GM23338 (cell line): ENCODE measurements at regions not wholly inside any gene's neighbourhood (a gene's known extent, or its start where the extent isn't known, plus 50 kb on each side); places are given as distances from the start of the nearest gene placed in this dataset.

Source experiments
- ATAC-seq: fragments of 200-7000 bp; cut with Tn5 transposase; 3 replicates; pipeline ENCODE4 v1.9.1; 2020
- DNase-seq: peaks from one replicate; pipeline ENCODE4 v3.0.0-alpha.2; 2015; ENCODE audit warnings: low spot score
- H2AFZ ChIP-seq: fragments of 200-600 bp; sonication (generic); 2 replicates; pipeline ENCODE4 v1.8.0; 2016; ENCODE audit warnings: antibody characterized with exemption, mild to moderate bottlenecking, moderate library complexity
- H3F3A ChIP-seq: fragments of 200-600 bp; sonication (generic); replicated peaks from 2 replicates; pipeline ENCODE4 v1.8.0; 2017; ENCODE audit warnings: antibody characterized with exemption, mixed run types, low read depth
- H3K27ac ChIP-seq: fragments of 200-600 bp; sonication (generic); 2 replicates; pipeline ENCODE4 v1.6.1; 2016; ENCODE audit warnings: low read depth
- H3K27me3 ChIP-seq: fragments of 200-600 bp; sonication (generic); 2 replicates; pipeline ENCODE4 v1.8.0; 2016; ENCODE audit warnings: mild to moderate bottlenecking, mixed run types, moderate library complexity; ENCODE audit not compliant: insufficient read depth
- H3K36me3 ChIP-seq: fragments of 200-600 bp; sonication (generic); 2 replicates; pipeline ENCODE4 v1.8.0; 2016; ENCODE audit warnings: mild to moderate bottlenecking; ENCODE audit not compliant: insufficient read depth
- H3K4me1 ChIP-seq: fragments of 200-600 bp; sonication (generic); 2 replicates; pipeline ENCODE4 v1.8.0; 2016; ENCODE audit warnings: mild to moderate bottlenecking, moderate library complexity; ENCODE audit not compliant: insufficient read depth
- H3K4me2 ChIP-seq: fragments of 200-600 bp; sonication (generic); 2 replicates; pipeline ENCODE4 v1.7.1; 2017; ENCODE audit warnings: mixed run types
- H3K4me3 ChIP-seq: fragments of 200-600 bp; sonication (generic); 2 replicates; pipeline ENCODE4 v1.6.1; 2016; ENCODE audit warnings: mixed run types
- H3K79me2 ChIP-seq: fragments of 200-600 bp; sonication (generic); replicated peaks from 2 replicates; pipeline ENCODE4 v1.8.0; 2017; ENCODE audit warnings: mild to moderate bottlenecking; ENCODE audit not compliant: insufficient read depth
- H3K9me2 ChIP-seq: fragments of 200-600 bp; sonication (generic); 2 replicates; pipeline ENCODE4 v1.8.0; 2017; ENCODE audit not compliant: insufficient read depth
- H4K20me1 ChIP-seq: fragments of 200-600 bp; sonication (generic); replicated peaks from 2 replicates; pipeline ENCODE4 v1.8.0; 2017; ENCODE audit warnings: mild to moderate bottlenecking; ENCODE audit not compliant: insufficient read depth
- H3K27ac Mint-ChIP-seq: 2 replicates; pipeline ENCODE4 v1.8.0; 2020; ENCODE audit warnings: inconsistent platforms, mild to moderate bottlenecking, moderate library complexity, mixed read lengths
- H3K27me3 Mint-ChIP-seq: 3 replicates; pipeline ENCODE4 v1.8.0; 2022; ENCODE audit warnings: low read depth, mild to moderate bottlenecking, moderate library complexity, mixed read lengths, inconsistent platforms; ENCODE audit not compliant: insufficient read depth, poor library complexity
- H3K36me3 Mint-ChIP-seq: 3 replicates; pipeline ENCODE4 v1.8.0; 2021; ENCODE audit warnings: low read depth, mild to moderate bottlenecking, inconsistent platforms, moderate library complexity, mixed read lengths
- H3K4me1 Mint-ChIP-seq: 3 replicates; pipeline ENCODE4 v1.8.0; 2020; ENCODE audit warnings: mild to moderate bottlenecking, inconsistent platforms, mixed read lengths
- H3K4me3 Mint-ChIP-seq: 3 replicates; pipeline ENCODE4 v1.8.0; 2021; ENCODE audit warnings: moderate library complexity, mild to moderate bottlenecking, inconsistent platforms, mixed read lengths
- H3K9me3 Mint-ChIP-seq: 3 replicates; pipeline ENCODE4 v1.8.0; 2020; ENCODE audit warnings: moderate library complexity, mild to moderate bottlenecking, inconsistent platforms, mixed read lengths
- CREB1 ChIP-seq: fragments of 250-450 bp; sonication (Bioruptor Pico); IDR thresholded peaks from 2 replicates; pipeline ENCODE4 v1.5.0; 2020; ENCODE audit warnings: low read depth, mild to moderate bottlenecking, moderate library complexity
- CTCF ChIP-seq, 2 experiments: fragments of 200-600 bp in 1 of 2; sonication (generic) in 1 of 2; conservative IDR thresholded peaks; 2 replicates each; pipeline versions ENCODE4 v1.5.1 to v1.6.1; 2016 to 2017; ENCODE audit warnings: antibody characterized with exemption in 2 of 2, low read depth in 2 of 2, mild to moderate bottlenecking in 2 of 2, moderate library complexity in 1 of 2
- ETS1 ChIP-seq: IDR thresholded peaks from 2 replicates; pipeline ENCODE4 v1.6.1; 2016; ENCODE audit warnings: antibody characterized with exemption
- EZH2 ChIP-seq: fragments of 200-600 bp; sonication (generic); IDR thresholded peaks from one replicate; pipeline ENCODE4 v1.8.0; 2017; ENCODE audit warnings: antibody characterized with exemption, mild to moderate bottlenecking, low read depth; ENCODE audit not compliant: unreplicated experiment
- EZH2phosphoT487 ChIP-seq: fragments of 200-600 bp; sonication (generic); IDR thresholded peaks from one replicate; pipeline ENCODE4 v1.8.1; 2018; ENCODE audit warnings: antibody characterized with exemption; ENCODE audit not compliant: unreplicated experiment
- JUNB ChIP-seq: IDR thresholded peaks from one replicate; pipeline ENCODE4 v1.6.1; 2016; ENCODE audit warnings: antibody characterized with exemption; ENCODE audit not compliant: unreplicated experiment
- NANOG ChIP-seq: IDR thresholded peaks from 2 replicates; pipeline ENCODE4 v1.6.1; 2016; ENCODE audit warnings: antibody characterized with exemption, borderline replicate concordance
- POLR2AphosphoS5 ChIP-seq: IDR thresholded peaks from 2 replicates; pipeline ENCODE4 v1.6.1; 2016; ENCODE audit warnings: antibody characterized with exemption, low read depth
- REST ChIP-seq: IDR thresholded peaks from one replicate; pipeline ENCODE4 v1.6.1; 2018; ENCODE audit warnings: antibody characterized with exemption; ENCODE audit not compliant: unreplicated experiment
- STAT1 ChIP-seq: IDR thresholded peaks from one replicate; pipeline ENCODE4 v1.6.1; 2016; ENCODE audit warnings: antibody characterized with exemption; ENCODE audit not compliant: unreplicated experiment
- ZNF114 ChIP-seq: fragments of 250-450 bp; sonication (Bioruptor Pico); IDR thresholded peaks from 2 replicates; pipeline ENCODE4 v1.5.0; 2020; ENCODE audit warnings: mild to moderate bottlenecking, moderate library complexity
- ZNF331 ChIP-seq: fragments of 250-450 bp; sonication (Bioruptor Pico); IDR thresholded peaks from 2 replicates; pipeline ENCODE4 v1.5.0; 2020; ENCODE audit warnings: low read depth, mild to moderate bottlenecking, moderate library complexity
- ZNF462 ChIP-seq: fragments of 250-450 bp; sonication (Bioruptor Pico); IDR thresholded peaks from 2 replicates; pipeline ENCODE4 v1.5.0; 2020; ENCODE audit warnings: mild to moderate bottlenecking, moderate library complexity

- DNase-seq (no peak), ATAC-seq (peak; percentile 48; the same call in 1 of the 3 replicates)
- H3K27ac Mint-ChIP-seq, result no peak overlapping the region
- no peaks in the 10 kb centered on the region for H4K20me1 ChIP-seq
- peaks cover 4% of the 10 kb centered on the region; the same call in 2 of the 3 replicates for H3K4me1 Mint-ChIP-seq
- H3K4me3 ChIP-seq, result no peak overlapping the region
- H3K4me2 ChIP-seq, result no peak overlapping the region
- no peak overlapping the region for H3K4me3 Mint-ChIP-seq
- TF ChIP-seq CREB1 (CRISPR knock-in tag) (no peak), EZH2 (no peak), NANOG (no peak), ETS1 (no peak), STAT1 (no peak), ZNF114 (CRISPR knock-in tag) (no peak), EZH2phosphoT487 (no peak), ZNF331 (CRISPR knock-in tag) (no peak), REST (no peak), ZNF462 (no peak), JUNB (no peak), CTCF (conservative IDR thresholded peaks at IDR 0.05; ENCODE audit: low read depth in 2 of 2) (no peak), POLR2AphosphoS5 (no peak)
- H3K79me2 ChIP-seq, result no peaks in the 10 kb centered on the region
- no peaks in the 10 kb centered on the region for H3K27me3 ChIP-seq
- H3K9me2 ChIP-seq, result no peaks in the 10 kb centered on the region
- no peaks in the 10 kb centered on the region for H3F3A ChIP-seq
- H3K27ac ChIP-seq, result no peak overlapping the region
- no peaks in the 10 kb centered on the region for H3K27me3 Mint-ChIP-seq
- no peaks in the 10 kb centered on the region for H3K4me1 ChIP-seq
- H3K36me3 Mint-ChIP-seq, result no peaks in the 10 kb centered on the region
- no peak overlapping the region for H2AFZ ChIP-seq
- H3K36me3 ChIP-seq, result no peaks in the 10 kb centered on the region
- H3K9me3 Mint-ChIP-seq, result no peaks in the 10 kb centered on the region
These were observed 445.7 kb upstream of the MAF start for GRCh38 chr16:80046261-80046660.
